Trophoblast cell (in vitro differentiated cells and primary cell): ENCODE measurements at regions not wholly inside any gene's neighbourhood (a gene's known extent, or its start where the extent isn't known, plus 50 kb on each side); places are given as distances from the start of the nearest gene placed in this dataset.

Experiments used
- DNase-seq, 2 donors: peaks; one replicate each; pipeline ENCODE4 v3.0.0-alpha.2; 2016
- H2AFZ ChIP-seq: 2 replicates; pipeline ENCODE4 v1.6.1; 2013; ENCODE audit warnings: low read length, moderate library complexity, mild to moderate bottlenecking; ENCODE audit not compliant: insufficient read depth, poor library complexity
- H2AK5ac ChIP-seq: 2 replicates; pipeline ENCODE4 v1.6.1; 2013; ENCODE audit warnings: mild to moderate bottlenecking, low read length
- H2BK120ac ChIP-seq: 2 replicates; pipeline ENCODE4 v1.6.1; 2013; ENCODE audit warnings: low read length, mild to moderate bottlenecking, moderate library complexity; ENCODE audit not compliant: insufficient read depth, poor library complexity
- H2BK12ac ChIP-seq: 2 replicates; pipeline ENCODE4 v1.6.1; 2013; ENCODE audit warnings: mild to moderate bottlenecking, low read length, moderate library complexity
- H2BK5ac ChIP-seq: 2 replicates; pipeline ENCODE4 v1.6.1; 2013; ENCODE audit warnings: low read length, low read depth, moderate library complexity, mild to moderate bottlenecking; ENCODE audit not compliant: poor library complexity
- H3K14ac ChIP-seq: 2 replicates; pipeline ENCODE4 v1.6.1; 2013; ENCODE audit warnings: mild to moderate bottlenecking, low read length
- H3K18ac ChIP-seq: 2 replicates; pipeline ENCODE4 v1.6.1; 2013; ENCODE audit warnings: mild to moderate bottlenecking, low read length
- H3K23ac ChIP-seq: 2 replicates; pipeline ENCODE4 v1.6.1; 2013; ENCODE audit warnings: low read length
- H3K27ac ChIP-seq: 2 replicates; pipeline ENCODE4 v1.5.1; 2013; ENCODE audit warnings: low read depth, mild to moderate bottlenecking, inconsistent platforms, low read length, moderate library complexity
- H3K27me3 ChIP-seq: 2 replicates; pipeline ENCODE4 v1.6.1; 2013; ENCODE audit warnings: inconsistent platforms, mild to moderate bottlenecking, low read length, moderate library complexity; ENCODE audit not compliant: insufficient read depth
- H3K36me3 ChIP-seq, 2 experiments: 1 replicate in 1 of 2; 2 replicates in 1 of 2; pipeline ENCODE4 v1.6.1; 2013; ENCODE audit warnings: low read length in 2 of 2, mild to moderate bottlenecking in 2 of 2, moderate library complexity in 1 of 2; ENCODE audit not compliant: insufficient read depth in 2 of 2, control insufficient read depth in 1 of 2
- H3K4ac ChIP-seq: 2 replicates; pipeline ENCODE4 v1.6.1; 2013; ENCODE audit warnings: low read depth, mild to moderate bottlenecking, low read length, moderate library complexity
- H3K4me1 ChIP-seq, 2 experiments: 1 replicate in 1 of 2; 2 replicates in 1 of 2; pipeline ENCODE4 v1.6.1; 2013; ENCODE audit warnings: low read length in 2 of 2, mild to moderate bottlenecking in 2 of 2, moderate library complexity in 1 of 2; ENCODE audit not compliant: insufficient read depth in 2 of 2, control insufficient read depth in 1 of 2
- H3K4me2 ChIP-seq: 2 replicates; pipeline ENCODE4 v1.6.1; 2013; ENCODE audit warnings: inconsistent platforms, mild to moderate bottlenecking, low read length, moderate library complexity
- H3K4me3 ChIP-seq: 2 replicates; pipeline ENCODE4 v1.5.1; 2013; ENCODE audit warnings: mild to moderate bottlenecking, low read depth, low read length, inconsistent platforms
- H3K79me1 ChIP-seq: one replicate; pipeline ENCODE4 v1.6.1; 2013; ENCODE audit warnings: low read length
- H3K79me2 ChIP-seq: 2 replicates; pipeline ENCODE4 v1.6.1; 2013; ENCODE audit warnings: low read length, mild to moderate bottlenecking; ENCODE audit not compliant: control insufficient read depth, insufficient read depth, poor library complexity
- H3K9ac ChIP-seq: 2 replicates; pipeline ENCODE4 v1.6.1; 2013; ENCODE audit warnings: mild to moderate bottlenecking, low read length
- H3K9me3 ChIP-seq: 2 replicates; pipeline ENCODE4 v1.6.1; 2013; ENCODE audit warnings: low read depth, mild to moderate bottlenecking, control low read depth, inconsistent platforms, low read length; ENCODE audit not compliant: insufficient read depth
- H4K12ac ChIP-seq: 2 replicates; pipeline ENCODE4 v1.6.1; 2013; ENCODE audit warnings: low read depth, mild to moderate bottlenecking, low read length, moderate library complexity
- H4K8ac ChIP-seq: 2 replicates; pipeline ENCODE4 v1.6.1; 2013; ENCODE audit warnings: low read depth, mild to moderate bottlenecking, low read length, moderate library complexity
- H4K91ac ChIP-seq: one replicate; pipeline ENCODE4 v1.6.1; 2013; ENCODE audit warnings: low read depth, mild to moderate bottlenecking, low read length, moderate library complexity
- WGBS: extraction: QIAGEN DNeasy Blood & Tissue Kit; methylation state at CpG from one replicate; pipeline ENCODE4 v1.1.7; 2013; ENCODE audit warnings: missing lambda C conversion rate; ENCODE audit not compliant: insufficient read length, insufficient coverage; ENCODE audit errors: extremely low coverage; 5-methylcytosine and 5-hydroxymethylcytosine counted together

- no peak overlapping the region for H3K27ac ChIP-seq
- no peak overlapping the region for H3K4me2 ChIP-seq
- H3K14ac ChIP-seq: no peak overlapping the region
- no peaks in the 10 kb centered on the region for H3K79me2 ChIP-seq
- H4K8ac ChIP-seq: no peak overlapping the region
- H3K9me3 ChIP-seq: peaks cover 2% of the 10 kb centered on the region
- DNase-seq: no peak
- no peak overlapping the region for H2BK5ac ChIP-seq
- no CpG with 5 or more reads among the region's 7 CpGs for WGBS
- no peak overlapping the region for H2BK120ac ChIP-seq
- H3K4ac ChIP-seq: no peak overlapping the region
- H3K4me3 ChIP-seq: no peak overlapping the region
- H3K23ac ChIP-seq: no peak overlapping the region
- no peaks in the 10 kb centered on the region for H3K4me1 ChIP-seq
- no peaks in the 10 kb centered on the region for H3K27me3 ChIP-seq
- H4K91ac ChIP-seq: no peak overlapping the region
- H2BK12ac ChIP-seq: no peak overlapping the region
- no peak overlapping the region for H2AK5ac ChIP-seq
- H3K36me3 ChIP-seq: no peaks in the 10 kb centered on the region
- H4K12ac ChIP-seq: no peak overlapping the region
- no peaks in the 10 kb centered on the region for H3K79me1 ChIP-seq
- H3K9ac ChIP-seq: no peak overlapping the region
- H2AFZ ChIP-seq: no peak overlapping the region
- H3K18ac ChIP-seq: no peak overlapping the region
These were observed 251.1 kb upstream of the ARID1B start for GRCh38 chr6:156526081-156526480.

GRCh38 chr6:156525541-156525940 lies 251.6 kb upstream of the ARID1B start:
- DNase-seq: no peak
- Histone ChIP-seq H3K36me3 (no peaks in the 10 kb centered on the region), H2BK120ac (no peak overlapping the region), H2BK5ac (no peak overlapping the region), H3K4me2 (no peak overlapping the region), H3K18ac (no peak overlapping the region), H3K27me3 (no peaks in the 10 kb centered on the region), H3K4ac (no peak overlapping the region), H3K4me1 (no peaks in the 10 kb centered on the region), H2AFZ (no peak overlapping the region), H4K12ac (no peak overlapping the region), H4K91ac (no peak overlapping the region), H3K4me3 (no peak overlapping the region), H3K79me1 (no peaks in the 10 kb centered on the region), H3K9ac (no peak overlapping the region), H3K27ac (no peak overlapping the region), H3K79me2 (no peaks in the 10 kb centered on the region), H3K23ac (no peak overlapping the region), H3K9me3 (peaks cover 2% of the 10 kb centered on the region), H2BK12ac (no peak overlapping the region), H2AK5ac (no peak overlapping the region), H4K8ac (no peak overlapping the region), H3K14ac (no peak overlapping the region)
- WGBS: no CpG with 5 or more reads among the region's 6 CpGs

- Histone ChIP-seq H2BK120ac (no peak overlapping the region), H2BK12ac (no peak overlapping the region), H3K27me3 (no peaks in the 10 kb centered on the region), H4K8ac (no peak overlapping the region), H3K79me1 (no peaks in the 10 kb centered on the region), H3K23ac (no peak overlapping the region), H2BK5ac (no peak overlapping the region), H3K9ac (no peak overlapping the region), H3K14ac (no peak overlapping the region), H3K4ac (no peak overlapping the region), H2AK5ac (no peak overlapping the region), H3K27ac (no peak overlapping the region), H3K79me2 (no peaks in the 10 kb centered on the region), H4K12ac (no peak overlapping the region), H3K4me1 (no peaks in the 10 kb centered on the region), H3K18ac (no peak overlapping the region), H3K4me3 (no peak overlapping the region), H3K36me3 (no peaks in the 10 kb centered on the region), H4K91ac (no peak overlapping the region), H3K9me3 (peaks cover 2% of the 10 kb centered on the region), H2AFZ (no peak overlapping the region), H3K4me2 (no peak overlapping the region)
- DNase-seq: no peak
- WGBS: no CpG with 5 or more reads among the region's 2 CpGs
These were observed 257.2 kb upstream of the ARID1B start for GRCh38 chr6:156519940-156520339.

GRCh38 chr6:156517088-156517487 lies 260.1 kb upstream of the ARID1B start:
- no peak overlapping the region for H2AFZ ChIP-seq
- no peaks in the 10 kb centered on the region for H3K9me3 ChIP-seq
- H3K27me3 ChIP-seq: no peaks in the 10 kb centered on the region
- no peaks in the 10 kb centered on the region for H3K79me2 ChIP-seq
- no peak overlapping the region for H4K91ac ChIP-seq
- H3K4me3 ChIP-seq: no peak overlapping the region
- H2BK120ac ChIP-seq: no peak overlapping the region
- no peak overlapping the region for H3K27ac ChIP-seq
- H2AK5ac ChIP-seq: no peak overlapping the region
- H3K18ac ChIP-seq: no peak overlapping the region
- no peak overlapping the region for H3K9ac ChIP-seq
- no peak overlapping the region for H3K14ac ChIP-seq
- H3K4me2 ChIP-seq: no peak overlapping the region
- no peak overlapping the region for H4K12ac ChIP-seq
- no peaks in the 10 kb centered on the region for H3K4me1 ChIP-seq
- H3K79me1 ChIP-seq: no peaks in the 10 kb centered on the region
- H3K36me3 ChIP-seq: no peaks in the 10 kb centered on the region
- H2BK5ac ChIP-seq: no peak overlapping the region
- DNase-seq: no peak
- no peak overlapping the region for H2BK12ac ChIP-seq
- no peak overlapping the region for H3K4ac ChIP-seq
- no CpG with 5 or more reads among the region's 6 CpGs for WGBS
- no peak overlapping the region for H3K23ac ChIP-seq
- H4K8ac ChIP-seq: no peak overlapping the region
